ENCODE measurements at regions not wholly inside any gene's neighbourhood (a gene's known extent, or its start where the extent isn't known, plus 50 kb on each side); places are given as distances from the start of the nearest gene placed in this dataset.
"Not testable (repeated sequence)": the region's sequence is repeated elsewhere in the genome, so short reads cannot be mapped to it uniquely, and the experiment has no call there.

- DNase-seq (ENCODE audit: low spot score), result no peak
These were observed 574.1 kb downstream of the PSAT1 start for GRCh38 chr9:78871086-78871451.

- peak; percentile 77 for DNase-seq (ENCODE audit: low spot score)
These were observed 574.8 kb downstream of the PSAT1 start for GRCh38 chr9:78871452-78872331.

GRCh38 chr9:78874061-78874460 is 577.1 kb downstream of the PSAT1 start:
- no peak for DNase-seq (ENCODE audit: low spot score)

- no peak for DNase-seq (ENCODE audit: low spot score)
These were observed 582.6 kb downstream of the PSAT1 start for GRCh38 chr9:78879324-78880100.

- DNase-seq (ENCODE audit: low spot score), result no peak
These were observed 584.4 kb downstream of the PSAT1 start for GRCh38 chr9:78881295-78881694.

- no peak for DNase-seq (ENCODE audit: low spot score)
These were observed 585.6 kb downstream of the PSAT1 start for GRCh38 chr9:78882481-78882880.

GRCh38 chr9:78884611-78885150 is 587.8 kb downstream of the PSAT1 start:
- no peak for DNase-seq (ENCODE audit: low spot score)

GRCh38 chr9:78892182-78892581 is 595.3 kb downstream of the PSAT1 start:
- no peak for DNase-seq (ENCODE audit: low spot score)

- no peak for DNase-seq (ENCODE audit: low spot score)
These were observed 595.8 kb downstream of the PSAT1 start for GRCh38 chr9:78892769-78893168.

GRCh38 chr9:78893774-78894401 is 597.0 kb downstream of the PSAT1 start:
- DNase-seq (ENCODE audit: low spot score), result no peak

GRCh38 chr9:78896479-78896878 is 599.6 kb downstream of the PSAT1 start:
- no peak for DNase-seq (ENCODE audit: low spot score)

GRCh38 chr9:78898234-78898633 is 601.3 kb downstream of the PSAT1 start:
- DNase-seq (ENCODE audit: low spot score), result no peak

GRCh38 chr9:78899006-78899405 is 602.1 kb downstream of the PSAT1 start:
- DNase-seq (ENCODE audit: low spot score), result no peak

- DNase-seq (ENCODE audit: low spot score), result no peak
These were observed 603.6 kb downstream of the PSAT1 start for GRCh38 chr9:78900500-78900899.

- DNase-seq (ENCODE audit: low spot score), result no peak
These were observed 605.1 kb downstream of the PSAT1 start for GRCh38 chr9:78902051-78902450.

GRCh38 chr9:78903581-78903980 is 606.7 kb downstream of the PSAT1 start:
- DNase-seq (ENCODE audit: low spot score), result no peak

GRCh38 chr9:78904686-78905085 is 607.8 kb downstream of the PSAT1 start:
- no peak for DNase-seq (ENCODE audit: low spot score)

GRCh38 chr9:78905387-78905786 is 608.5 kb downstream of the PSAT1 start:
- DNase-seq (ENCODE audit: low spot score), result no peak

GRCh38 chr9:78905986-78906755 is 609.2 kb downstream of the PSAT1 start:
- no peak for DNase-seq (ENCODE audit: low spot score)

GRCh38 chr9:78909566-78909965 is 612.6 kb downstream of the PSAT1 start:
- no peak for DNase-seq (ENCODE audit: low spot score)

GRCh38 chr9:78916884-78917283 is 620.0 kb downstream of the PSAT1 start:
- not testable (repeated sequence) for DNase-seq (ENCODE audit: low spot score)

- no peak for DNase-seq (ENCODE audit: low spot score)
These were observed 622.1 kb downstream of the PSAT1 start for GRCh38 chr9:78918976-78919375.
